Adrenal gland (tissue), 9 donors: ENCODE measurements at regions not wholly inside any gene's neighbourhood (a gene's known extent, or its start where the extent isn't known, plus 50 kb on each side); places are given as distances from the start of the nearest gene placed in this dataset.

Source experiments
- DNase-seq, 7 donors: peaks; one replicate each; pipeline ENCODE4 v3.0.0-alpha.2; 2019 to 2020
- H3K27ac ChIP-seq, 5 donors: fragments of 200-600 bp; sonication (generic) in 4 of 5; 1 replicate in 3 of 5; 2 replicates in 2 of 5; pipeline versions ENCODE4 v1.5.1 to v1.8.0; 2016 to 2020; ENCODE audit warnings: mild to moderate bottlenecking in 1 of 5
- H3K27me3 ChIP-seq: fragments of 200-600 bp; 2 replicates; pipeline ENCODE4 v1.8.0; 2021
- H3K36me3 ChIP-seq, 2 donors: fragments of 200-600 bp; replicated peaks in 1 of 2; 1 replicate in 1 of 2; 2 replicates in 1 of 2; pipeline versions ENCODE4 v1.5.1 to v1.8.0; 2018 to 2022
- H3K4me1 ChIP-seq, 2 donors: fragments of 200-600 bp; replicated peaks in 1 of 2; 1 replicate in 1 of 2; 2 replicates in 1 of 2; pipeline versions ENCODE4 v1.5.1 to v1.8.0; 2018 to 2021
- H3K4me3 ChIP-seq, 4 donors: fragments of 200-600 bp; sonication (generic) in 3 of 4; one replicate each; pipeline ENCODE4 v1.5.1; 2016 to 2018
- H3K9me3 ChIP-seq, 3 donors: fragments of 200-600 bp; sonication (generic) in 1 of 3; replicated peaks in 1 of 3; 1 replicate in 2 of 3; 2 replicates in 1 of 3; pipeline versions ENCODE4 v1.5.1 to v1.8.0; 2016 to 2021
- CTCF ChIP-seq, 6 experiments: fragments of 450-650 bp in 4 of 6; fragments of 200-600 bp in 2 of 6; sonication (generic) in 1 of 6; IDR thresholded peaks; 1 replicate in 5 of 6; 2 replicates in 1 of 6; pipeline versions ENCODE4 v1.5.1 to v1.8.0; 2016 to 2021; ENCODE audit warnings: antibody characterized with exemption in 6 of 6, mild to moderate bottlenecking in 2 of 6, moderate library complexity in 1 of 6
- POLR2A ChIP-seq, 2 donors: fragments of 450-650 bp; IDR thresholded peaks; one replicate each; pipeline ENCODE4 v1.6.1; 2017; ENCODE audit warnings: antibody characterized with exemption in 2 of 2, mild to moderate bottlenecking in 2 of 2, moderate library complexity in 1 of 2
- WGBS, 4 donors: extraction: QIAGEN DNeasy Blood & Tissue Kit in 2 of 4; methylation state at CpG; one replicate each; pipeline versions ENCODE4 v1.1.5 to v1.1.7; 2013 to 2017; 5-methylcytosine and 5-hydroxymethylcytosine counted together
- intact Hi-C, 2 donors: fragments of 100-400 bp; cut with DNase I; formaldehyde crosslinking; loops; one replicate each; pipeline versions ENCODE4 v1.14.1 to v1.15.0; 2022 to 2023
- donor health status: healthy with polysubstance abuse.
- donor health status: Bipolar disorder and iron deficiency.
- donor health status: DM: yes; HTN: yes; CAD: no.
- donor health status: DM: no; HTN: no; CAD: no.
- donor health status: DM: no; HTN: no; CAD: no.

- TF ChIP-seq CTCF (IDR thresholded peaks at IDR 0.05) = no peak
- TF ChIP-seq POLR2A (IDR thresholded peaks at IDR 0.05) = no peak
- no peak overlapping the region for H3K4me3 ChIP-seq
- 74 to 86% (median 77%) methylated on average over 3 of the region's 3 CpGs for WGBS, 4 donors
- intact Hi-C loops = no loop called here
- H3K36me3 ChIP-seq = no peaks in the 10 kb centered on the region
- no peak overlapping the region for H3K27ac ChIP-seq
- no peak for DNase-seq
- H3K9me3 ChIP-seq = no peaks in the 10 kb centered on the region
- no peaks in the 10 kb centered on the region for H3K27me3 ChIP-seq
- peaks cover 0 to 7% of the 10 kb centered on the region in 2 donors for H3K4me1 ChIP-seq
Observed at GRCh38 chr5:39762761-39763160, 338.0 kb upstream of the DAB2 start.

GRCh38 chr5:39761199-39761950, 336.6 kb upstream of the DAB2 start:
- TF ChIP-seq CTCF (IDR thresholded peaks at IDR 0.05) (no peak), POLR2A (IDR thresholded peaks at IDR 0.05) (no peak)
- no peak overlapping the region for H3K4me3 ChIP-seq
- no peak overlapping the region for H3K27ac ChIP-seq
- H3K4me1 ChIP-seq = peaks cover 0 to 7% of the 10 kb centered on the region in 2 donors
- WGBS, 4 donors = 79 to 84% (median 82%) methylated on average over 10 of the region's 10 CpGs
- no peaks in the 10 kb centered on the region for H3K36me3 ChIP-seq
- no peaks in the 10 kb centered on the region for H3K27me3 ChIP-seq
- H3K9me3 ChIP-seq = no peaks in the 10 kb centered on the region
- intact Hi-C loops = no loop called here
- no peak for DNase-seq

GRCh38 chr5:39760385-39761198, 335.8 kb upstream of the DAB2 start:
- Histone ChIP-seq H3K4me3 (no peak overlapping the region), H3K27ac (peak overlapping the region in 1 of 5 donors; percentile 38), H3K27me3 (no peaks in the 10 kb centered on the region), H3K36me3 (no peaks in the 10 kb centered on the region), H3K9me3 (no peaks in the 10 kb centered on the region), H3K4me1 (peaks cover 0 to 7% of the 10 kb centered on the region in 2 donors)
- 46 to 65% (median 51%) methylated on average over 5 of the region's 5 CpGs for WGBS, 4 donors
- TF ChIP-seq CTCF (IDR thresholded peaks at IDR 0.05) (no peak), POLR2A (IDR thresholded peaks at IDR 0.05) (no peak)
- DNase-seq = no peak
- intact Hi-C loops = no loop called here

- peaks cover 0 to 7% of the 10 kb centered on the region in 2 donors for H3K4me1 ChIP-seq
- intact Hi-C loops = no loop called here
- no peak for TF ChIP-seq CTCF (IDR thresholded peaks at IDR 0.05)
- TF ChIP-seq POLR2A (IDR thresholded peaks at IDR 0.05) = no peak
Observed at GRCh38 chr5:39759701-39760100, 334.9 kb upstream of the DAB2 start.

More at GRCh38 chr5:39759701-39760100, 334.9 kb upstream of the DAB2 start:
- no peak for DNase-seq
- H3K36me3 ChIP-seq = no peaks in the 10 kb centered on the region
- H3K27ac ChIP-seq = no peak overlapping the region
- H3K27me3 ChIP-seq = no peaks in the 10 kb centered on the region
- H3K4me3 ChIP-seq = no peak overlapping the region
- no peaks in the 10 kb centered on the region for H3K9me3 ChIP-seq
